ENCODE measurements at regions not wholly inside any gene's neighbourhood (a gene's known extent, or its start where the extent isn't known, plus 50 kb on each side); places are given as distances from the start of the nearest gene placed in this dataset.

GRCh38 chr2:176709149-176709951 lies 440.1 kb downstream of the MTX2 start:
- no peak overlapping the region for H3K4me3 ChIP-seq (ENCODE audit: low read length)
- Mint-ChIP-seq H3K4me3 (no peak overlapping the region), H3K27ac (no peak overlapping the region), H3K27me3 (peaks cover 19 to 53% of the 10 kb centered on the region in 2 donors), H3K9me3 (no peaks in the 10 kb centered on the region), H3K4me1 (no peaks in the 10 kb centered on the region), H3K36me3 (peaks cover 0 to 3% (median 0%) of the 10 kb centered on the region in 3 donors)
- H3K9me3 ChIP-seq (ENCODE audit: low read length): no peaks in the 10 kb centered on the region
- DNase-seq: no peak
- H3K27me3 ChIP-seq (ENCODE audit: insufficient read depth, low read length, poor library complexity, severe bottlenecking): no peaks in the 10 kb centered on the region
- CTCF ChIA-PET: interaction anchor here (1.0 kb wide), 1 partner anchor 254 kb away, joined by 3 read pairs; no protein-coding TSS in a partner anchor
- H3K27ac ChIP-seq (ENCODE audit: low read depth, low read length): no peak overlapping the region
- H3K36me3 ChIP-seq (ENCODE audit: insufficient read depth, low read length): no peaks in the 10 kb centered on the region
- no peaks in the 10 kb centered on the region for H3K4me1 ChIP-seq (ENCODE audit: insufficient read depth, low read length)
- POLR2A ChIA-PET: no interaction called here

DNA sequence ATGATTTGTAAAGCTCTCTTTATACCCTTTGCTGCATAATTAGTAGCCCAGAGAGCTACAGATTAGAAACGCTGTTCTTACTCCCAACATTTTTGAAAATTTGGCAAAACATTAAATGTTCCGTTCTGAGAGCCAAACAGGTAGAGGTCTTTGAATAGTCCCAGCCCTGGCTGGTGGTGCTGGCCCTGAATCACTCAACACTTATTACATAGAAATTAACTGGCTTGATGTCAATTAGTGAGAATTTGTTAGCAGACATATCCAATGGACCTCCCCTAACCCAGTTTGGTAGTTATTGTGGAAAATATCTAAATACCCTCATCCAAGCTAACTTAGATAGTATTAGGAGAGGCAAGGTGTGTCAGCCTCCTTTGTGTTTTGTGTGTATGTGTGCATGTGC lies 440.7 kb downstream of the MTX2 start:
- H3K27me3 ChIP-seq (ENCODE audit: insufficient read depth, low read length, poor library complexity, severe bottlenecking): no peaks in the 10 kb centered on the region
- Mint-ChIP-seq H3K4me3 (no peak overlapping the region), H3K9me3 (no peaks in the 10 kb centered on the region), H3K36me3 (peaks cover 0 to 3% (median 0%) of the 10 kb centered on the region in 3 donors), H3K27ac (no peak overlapping the region), H3K27me3 (peaks cover 19 to 51% of the 10 kb centered on the region in 2 donors), H3K4me1 (no peaks in the 10 kb centered on the region)
- H3K36me3 ChIP-seq (ENCODE audit: insufficient read depth, low read length): no peaks in the 10 kb centered on the region
- H3K27ac ChIP-seq (ENCODE audit: low read depth, low read length): no peak overlapping the region
- DNase-seq: no peak
- no peak overlapping the region for H3K4me3 ChIP-seq (ENCODE audit: low read length)
- POLR2A ChIA-PET: no interaction called here
- no peaks in the 10 kb centered on the region for H3K9me3 ChIP-seq (ENCODE audit: low read length)
- CTCF ChIA-PET: interaction anchor here (1.0 kb wide), 1 partner anchor 255 kb away, joined by 3 read pairs; no protein-coding TSS in a partner anchor
- H3K4me1 ChIP-seq (ENCODE audit: insufficient read depth, low read length): no peaks in the 10 kb centered on the region

DNA sequence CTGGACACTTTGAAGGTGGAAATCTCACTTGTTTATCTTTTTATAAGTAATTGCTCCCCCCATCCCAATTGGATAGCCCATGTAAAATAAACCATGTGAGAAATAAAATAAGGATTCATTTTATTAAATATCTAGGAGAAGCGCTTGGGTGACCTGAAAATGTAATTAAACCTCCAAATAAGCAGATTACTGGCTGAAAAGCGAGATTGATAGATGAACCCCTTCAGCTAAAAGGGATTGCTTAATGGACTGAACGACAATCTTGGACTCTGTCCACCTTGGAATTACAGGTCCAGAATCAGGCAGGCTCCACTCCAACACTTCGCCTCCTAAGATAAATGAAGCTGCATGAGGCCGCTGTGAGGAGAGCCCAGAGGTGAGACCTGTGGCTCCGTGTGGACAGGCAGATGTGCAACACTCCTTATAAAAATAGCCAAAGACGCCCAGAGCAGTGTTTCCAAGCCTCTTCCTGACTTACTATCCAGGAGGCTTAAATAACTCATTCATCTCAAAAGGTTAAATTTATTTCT lies 441.5 kb downstream of the MTX2 start:
- Mint-ChIP-seq H3K9me3 (no peaks in the 10 kb centered on the region), H3K4me1 (no peaks in the 10 kb centered on the region), H3K27ac (no peak overlapping the region), H3K4me3 (no peak overlapping the region), H3K27me3 (peaks cover 19 to 48% of the 10 kb centered on the region in 2 donors), H3K36me3 (peaks cover 0 to 3% (median 0%) of the 10 kb centered on the region in 3 donors)
- CTCF ChIA-PET: no interaction called here
- Histone ChIP-seq H3K4me3 (ENCODE audit: low read length) (no peak overlapping the region), H3K4me1 (ENCODE audit: insufficient read depth, low read length) (no peaks in the 10 kb centered on the region), H3K27me3 (ENCODE audit: insufficient read depth, low read length, poor library complexity, severe bottlenecking) (no peaks in the 10 kb centered on the region), H3K36me3 (ENCODE audit: insufficient read depth, low read length) (no peaks in the 10 kb centered on the region), H3K9me3 (ENCODE audit: low read length) (no peaks in the 10 kb centered on the region), H3K27ac (ENCODE audit: low read depth, low read length) (no peak overlapping the region)
- no peak for DNase-seq
- POLR2A ChIA-PET: no interaction called here

DNA sequence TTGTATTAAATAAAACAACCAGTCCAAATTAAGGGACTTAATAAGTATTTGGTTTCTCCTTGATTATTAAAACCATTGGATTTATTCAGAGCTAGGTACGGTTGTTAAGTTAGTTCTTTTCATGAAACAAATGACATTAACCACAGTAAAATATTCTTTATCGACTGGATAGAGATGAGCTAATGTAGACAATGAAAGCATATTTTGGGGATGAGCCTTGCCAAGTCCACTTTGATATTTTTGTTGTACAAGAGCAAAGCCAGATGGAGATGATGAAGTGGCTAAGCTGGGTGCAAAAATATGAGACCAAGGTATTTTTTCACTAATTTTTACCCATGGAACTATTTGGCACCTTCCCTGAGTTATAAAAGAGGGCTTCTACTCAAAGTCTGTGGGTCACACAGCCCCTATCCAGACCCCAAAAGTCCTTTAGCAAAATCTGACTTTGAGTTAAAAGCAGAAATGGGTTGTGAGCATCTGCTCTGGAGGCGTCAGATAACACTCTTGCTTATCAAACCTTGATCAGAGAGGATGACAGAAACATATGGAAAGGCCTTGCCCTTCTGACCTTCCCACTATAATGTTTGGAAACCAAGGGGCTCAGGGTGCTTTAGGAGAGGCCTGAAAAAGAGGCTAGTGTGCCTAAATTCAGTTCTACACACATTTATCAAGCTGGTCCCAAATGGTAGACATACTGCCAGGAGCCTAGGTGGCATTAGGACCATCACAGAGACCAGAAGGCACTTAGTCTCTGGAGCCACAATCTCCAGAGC lies 456.8 kb downstream of the MTX2 start:
- no peaks in the 10 kb centered on the region for H3K36me3 Mint-ChIP-seq
- no peak overlapping the region for H3K27ac Mint-ChIP-seq
- ChIA-PET CTCF (no interaction called here), POLR2A (no interaction called here)
- no peaks in the 10 kb centered on the region for H3K9me3 ChIP-seq (ENCODE audit: low read length)
- no peak overlapping the region for H3K4me3 ChIP-seq (ENCODE audit: low read length)
- H3K27me3 Mint-ChIP-seq: peaks cover 8 to 10% of the 10 kb centered on the region in 2 donors
- no peaks in the 10 kb centered on the region for H3K27me3 ChIP-seq (ENCODE audit: insufficient read depth, low read length, poor library complexity, severe bottlenecking)
- no peak overlapping the region for H3K4me3 Mint-ChIP-seq
- no peaks in the 10 kb centered on the region for H3K4me1 ChIP-seq (ENCODE audit: insufficient read depth, low read length)
- no peak overlapping the region for H3K27ac ChIP-seq (ENCODE audit: low read depth, low read length)
- H3K9me3 Mint-ChIP-seq: no peaks in the 10 kb centered on the region
- no peaks in the 10 kb centered on the region for H3K4me1 Mint-ChIP-seq
- H3K36me3 ChIP-seq (ENCODE audit: insufficient read depth, low read length): no peaks in the 10 kb centered on the region
- no peak for DNase-seq

DNA sequence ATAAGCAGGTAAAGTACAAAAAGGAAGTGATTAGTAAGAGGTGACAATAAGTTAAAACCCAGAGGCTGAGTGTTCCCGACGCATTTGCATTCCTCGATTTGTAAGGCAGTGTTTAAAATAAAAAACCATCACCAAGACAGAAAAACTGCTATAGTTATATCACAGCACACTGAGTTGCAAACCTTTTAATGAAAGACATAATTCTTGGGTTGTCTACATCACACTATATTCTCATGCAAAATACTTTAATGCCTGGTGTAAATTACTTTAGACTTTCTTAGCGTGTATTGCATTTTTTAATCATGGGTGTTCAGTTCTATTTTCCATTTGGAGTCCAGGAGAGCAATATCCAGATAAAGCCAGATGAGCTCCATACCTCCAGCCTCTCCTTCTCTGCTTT lies 458.5 kb downstream of the MTX2 start:
- ChIA-PET CTCF (no interaction called here), POLR2A (no interaction called here)
- H3K9me3 ChIP-seq (ENCODE audit: low read length): no peaks in the 10 kb centered on the region
- H3K9me3 Mint-ChIP-seq: no peaks in the 10 kb centered on the region
- no peak overlapping the region for H3K27ac ChIP-seq (ENCODE audit: low read depth, low read length)
- no peak overlapping the region for H3K4me3 Mint-ChIP-seq
- H3K36me3 ChIP-seq (ENCODE audit: insufficient read depth, low read length): no peaks in the 10 kb centered on the region
- no peaks in the 10 kb centered on the region for H3K4me1 Mint-ChIP-seq
- no peaks in the 10 kb centered on the region for H3K27me3 ChIP-seq (ENCODE audit: insufficient read depth, low read length, poor library complexity, severe bottlenecking)
- DNase-seq: no peak
- H3K4me3 ChIP-seq (ENCODE audit: low read length): no peak overlapping the region
- H3K36me3 Mint-ChIP-seq: no peaks in the 10 kb centered on the region
- H3K27me3 Mint-ChIP-seq: peaks cover 8 to 10% of the 10 kb centered on the region in 2 donors
- H3K27ac Mint-ChIP-seq: no peak overlapping the region
- H3K4me1 ChIP-seq (ENCODE audit: insufficient read depth, low read length): no peaks in the 10 kb centered on the region

DNA sequence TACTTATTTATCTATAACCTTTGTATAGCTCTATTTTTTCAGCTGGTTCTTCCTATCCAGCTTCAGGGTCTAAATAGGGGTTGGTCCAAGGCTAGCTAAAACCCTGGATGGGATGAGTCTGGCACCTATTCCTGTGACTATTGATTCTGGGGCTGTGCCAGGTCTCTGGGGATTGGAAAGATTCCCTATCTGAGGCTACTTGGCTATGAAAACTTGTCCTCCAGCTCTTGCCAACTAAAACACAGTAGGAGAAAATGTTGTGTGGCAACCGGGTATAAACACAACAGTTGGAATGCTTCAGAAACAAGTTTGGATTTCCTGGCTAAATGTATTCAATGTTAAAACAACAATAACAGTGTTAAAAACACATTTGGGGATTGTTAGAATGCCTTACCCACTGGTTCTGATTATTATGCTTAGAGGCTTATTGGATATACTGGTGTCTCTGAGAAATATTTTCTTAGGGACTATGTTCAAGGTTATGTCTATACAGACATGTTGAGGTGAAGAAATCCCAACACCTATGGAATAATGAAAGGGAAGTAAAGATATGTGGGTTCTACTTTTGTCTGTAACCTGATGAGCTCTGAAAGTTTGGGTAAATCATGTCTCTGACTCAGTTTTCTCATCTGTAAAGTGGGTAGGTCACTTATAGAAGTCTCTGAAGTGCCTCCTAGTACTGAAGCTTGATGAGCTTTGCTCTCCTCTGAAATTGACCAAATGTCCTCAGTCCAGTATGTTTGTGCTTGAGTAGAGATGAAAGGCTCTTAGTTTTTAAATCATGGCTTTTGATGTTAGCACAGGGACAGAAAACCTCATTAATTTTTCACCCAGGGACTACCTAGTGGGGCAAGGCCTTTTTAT lies 460.7 kb downstream of the MTX2 start:
- Mint-ChIP-seq H3K9me3 (no peaks in the 10 kb centered on the region), H3K4me1 (no peaks in the 10 kb centered on the region), H3K4me3 (no peak overlapping the region), H3K36me3 (no peaks in the 10 kb centered on the region), H3K27me3 (peaks cover 6 to 13% of the 10 kb centered on the region in 2 donors), H3K27ac (no peak overlapping the region)
- CTCF ChIA-PET: no interaction called here
- POLR2A ChIA-PET: no interaction called here
- H3K4me1 ChIP-seq (ENCODE audit: insufficient read depth, low read length): no peaks in the 10 kb centered on the region
- H3K9me3 ChIP-seq (ENCODE audit: low read length): no peaks in the 10 kb centered on the region
- DNase-seq: no peak
- H3K27ac ChIP-seq (ENCODE audit: low read depth, low read length): no peak overlapping the region
- H3K27me3 ChIP-seq (ENCODE audit: insufficient read depth, low read length, poor library complexity, severe bottlenecking): no peaks in the 10 kb centered on the region
- H3K36me3 ChIP-seq (ENCODE audit: insufficient read depth, low read length): no peaks in the 10 kb centered on the region
- no peak overlapping the region for H3K4me3 ChIP-seq (ENCODE audit: low read length)

- H3K4me3 ChIP-seq (ENCODE audit: low read length): no peak overlapping the region
- H3K27me3 ChIP-seq (ENCODE audit: insufficient read depth, low read length, poor library complexity, severe bottlenecking): no peaks in the 10 kb centered on the region
- no peaks in the 10 kb centered on the region for H3K4me1 ChIP-seq (ENCODE audit: insufficient read depth, low read length)
- no peaks in the 10 kb centered on the region for H3K36me3 ChIP-seq (ENCODE audit: insufficient read depth, low read length)
- peaks cover 6 to 18% of the 10 kb centered on the region in 2 donors for H3K27me3 Mint-ChIP-seq
- no peak overlapping the region for H3K27ac Mint-ChIP-seq
- DNase-seq: no peak
- H3K4me1 Mint-ChIP-seq: no peaks in the 10 kb centered on the region
- H3K9me3 ChIP-seq (ENCODE audit: low read length): no peaks in the 10 kb centered on the region
- no peak overlapping the region for H3K27ac ChIP-seq (ENCODE audit: low read depth, low read length)
- H3K36me3 Mint-ChIP-seq: no peaks in the 10 kb centered on the region
- POLR2A ChIA-PET: no interaction called here
- no peak overlapping the region for H3K4me3 Mint-ChIP-seq
- H3K9me3 Mint-ChIP-seq: no peaks in the 10 kb centered on the region
- CTCF ChIA-PET: no interaction called here
Measured at GRCh38 chr2:176732780-176733179, 463.5 kb downstream of the MTX2 start.
